Heart left ventricle (tissue), 16 donors: ENCODE measurements at regions not wholly inside any gene's neighbourhood (a gene's known extent, or its start where the extent isn't known, plus 50 kb on each side); places are given as distances from the start of the nearest gene placed in this dataset.

ENCODE experiments used
- ATAC-seq, 4 donors: fragments of 200-7000 bp; cut with Tn5 transposase; one replicate each; pipeline ENCODE4 v1.9.1; 2020 to 2022; ENCODE audit warnings: moderate library complexity in 4 of 4, mild to moderate bottlenecking in 3 of 4, moderate number of reproducible peaks in 1 of 4
- DNase-seq, 5 donors: peaks; one replicate each; pipeline ENCODE4 v3.0.0-alpha.2; 2020
- H3K27ac ChIP-seq, 12 donors: fragments of 200-600 bp; sonication (generic) in 4 of 12; one replicate each; pipeline versions ENCODE4 v1.5.0 to v1.8.0; 2016 to 2022; ENCODE audit warnings: mild to moderate bottlenecking in 2 of 12
- H3K27me3 ChIP-seq, 9 donors: fragments of 200-600 bp; sonication (generic) in 2 of 9; one replicate each; pipeline versions ENCODE4 v1.5.1 to v1.8.0; 2016 to 2022; ENCODE audit warnings: mild to moderate bottlenecking in 3 of 9
- H3K36me3 ChIP-seq, 9 donors: fragments of 200-600 bp; sonication (generic) in 2 of 9; one replicate each; pipeline versions ENCODE4 v1.5.0 to v1.8.0; 2018 to 2022; ENCODE audit warnings: mild to moderate bottlenecking in 2 of 9
- H3K4me1 ChIP-seq, 12 donors: fragments of 200-600 bp; sonication (generic) in 4 of 12; one replicate each; pipeline versions ENCODE4 v1.5.0 to v1.8.0; 2016 to 2022; ENCODE audit warnings: mild to moderate bottlenecking in 3 of 12
- H3K4me3 ChIP-seq, 12 donors: fragments of 200-600 bp; sonication (generic) in 4 of 12; one replicate each; pipeline versions ENCODE4 v1.5.0 to v1.8.0; 2017 to 2022; ENCODE audit warnings: mild to moderate bottlenecking in 9 of 12, moderate library complexity in 4 of 12
- H3K9me3 ChIP-seq, 12 donors: fragments of 200-600 bp; sonication (generic) in 4 of 12; one replicate each; pipeline versions ENCODE4 v1.5.0 to v1.8.0; 2016 to 2022; ENCODE audit warnings: mild to moderate bottlenecking in 1 of 12
- CTCF ChIP-seq, 12 donors: fragments of 200-600 bp; sonication (generic) in 4 of 12; IDR thresholded peaks; one replicate each; pipeline versions ENCODE4 v1.5.0 to v1.8.0; 2018 to 2022; ENCODE audit warnings: antibody characterized with exemption in 12 of 12, mild to moderate bottlenecking in 5 of 12
- POLR2A ChIP-seq, 2 donors: fragments of 450-650 bp; IDR thresholded peaks; one replicate each; pipeline ENCODE4 v1.6.1; 2017; ENCODE audit warnings: antibody characterized with exemption in 2 of 2, mild to moderate bottlenecking in 2 of 2, moderate library complexity in 2 of 2
- WGBS, 4 donors: extraction: QIAGEN DNeasy Blood & Tissue Kit in 2 of 4; methylation state at CpG; one replicate each; pipeline versions ENCODE4 v1.1.5 to v1.1.7; 2013 to 2018; 5-methylcytosine and 5-hydroxymethylcytosine counted together
- intact Hi-C, 10 donors: fragments of 100-400 bp; cut with DNase I; formaldehyde crosslinking; loops; one replicate each; pipeline versions ENCODE4 v1.11.1 to v1.14.2; 2022
- donor health status: ischemic (EF 13 %, LVEDD 7.1; RV severe dilation, severe dysfunction).
- donor health status: healthy with polysubstance abuse.
- donor health status: DM: no; HTN: yes; CAD: no.
- donor health status: DM: no; HTN: no; CAD: no.
- donor health status: ischemic (EF 25% LVEDD 6.9; RV normal size, moderate dysfunction).
- donor health status: ischemic (EF 25% LVEDD 5.7; RV mildly dilated, moderate dysfunction).
- donor health status: healthy.
- donor health status: DM: yes; HTN: yes; CAD: no.
- donor health status: ischemic (EF 35%, LVEDD 5.7; RV mildly dilated, moderate dysfunction).
- donor health status: nonischemic (EF 11% LVEDD 7.7; RV severe dilation, severe dysfunction).
- donor health status: DM: yes; HTN: yes; CAD: no.
- donor health status: PGD.
- donor health status: ischemic (EF 29% LVEDD 5.4; RV normal size, mild dysfunction).
- donor health status: nonischemic (EF 23%, LVEDD 6.1; RV moderate dilation, normal function).

GRCh38 chr10:131575877-131576276 is 264.4 kb upstream of the TCERG1L start:
- DNase-seq (no peak), ATAC-seq (no peak)
- Histone ChIP-seq H3K4me1 (no peaks in the 10 kb centered on the region), H3K27me3 (peaks cover 0 to 5% (median 0%) of the 10 kb centered on the region in 9 donors), H3K9me3 (no peaks in the 10 kb centered on the region), H3K36me3 (no peaks in the 10 kb centered on the region), H3K4me3 (no peak overlapping the region), H3K27ac (no peak overlapping the region)
- 84 to 92% (median 88%) methylated on average over 4 of the region's 4 CpGs for WGBS, 4 donors
- TF ChIP-seq CTCF (IDR thresholded peaks at IDR 0.05), result no peak
- TF ChIP-seq POLR2A (IDR thresholded peaks at IDR 0.05), result no peak
- intact Hi-C loops, result loop anchor here in 1 of 10 donors (10.0 kb wide), 1 partner anchor 691 kb away; no protein-coding TSS in a partner anchor

- 71 to 84% (median 79%) methylated on average over 19 to 25 of the region's 25 CpGs for WGBS, 4 donors
- DNase-seq, result no peak
- ATAC-seq, result no peak
- intact Hi-C loops, result loop anchor here in 1 of 10 donors (10.0 kb wide), 1 partner anchor 692 kb away; no protein-coding TSS in a partner anchor
- peaks cover 0 to 5% (median 0%) of the 10 kb centered on the region in 9 donors for H3K27me3 ChIP-seq
- no peak overlapping the region for H3K4me3 ChIP-seq
- H3K4me1 ChIP-seq, result no peaks in the 10 kb centered on the region
- H3K27ac ChIP-seq, result no peak overlapping the region
- TF ChIP-seq CTCF (IDR thresholded peaks at IDR 0.05), result no peak
- TF ChIP-seq POLR2A (IDR thresholded peaks at IDR 0.05), result no peak
- H3K36me3 ChIP-seq, result no peaks in the 10 kb centered on the region
- no peaks in the 10 kb centered on the region for H3K9me3 ChIP-seq
Observed at GRCh38 chr10:131576341-131577177, 265.0 kb upstream of the TCERG1L start.

GRCh38 chr10:131577178-131577555 is 265.6 kb upstream of the TCERG1L start:
- Histone ChIP-seq H3K27me3 (peaks cover 0 to 5% (median 0%) of the 10 kb centered on the region in 9 donors), H3K9me3 (no peaks in the 10 kb centered on the region), H3K4me1 (no peaks in the 10 kb centered on the region), H3K36me3 (no peaks in the 10 kb centered on the region), H3K4me3 (no peak overlapping the region), H3K27ac (no peak overlapping the region)
- TF ChIP-seq CTCF (IDR thresholded peaks at IDR 0.05), result no peak
- no peak for TF ChIP-seq POLR2A (IDR thresholded peaks at IDR 0.05)
- intact Hi-C loops, result loop anchor here in 1 of 10 donors (10.0 kb wide), 1 partner anchor 692 kb away; no protein-coding TSS in a partner anchor
- 57 to 67% (median 62%) methylated on average over 9 of the region's 9 CpGs for WGBS, 4 donors
- DNase-seq, result no peak
- no peak for ATAC-seq

DNA sequence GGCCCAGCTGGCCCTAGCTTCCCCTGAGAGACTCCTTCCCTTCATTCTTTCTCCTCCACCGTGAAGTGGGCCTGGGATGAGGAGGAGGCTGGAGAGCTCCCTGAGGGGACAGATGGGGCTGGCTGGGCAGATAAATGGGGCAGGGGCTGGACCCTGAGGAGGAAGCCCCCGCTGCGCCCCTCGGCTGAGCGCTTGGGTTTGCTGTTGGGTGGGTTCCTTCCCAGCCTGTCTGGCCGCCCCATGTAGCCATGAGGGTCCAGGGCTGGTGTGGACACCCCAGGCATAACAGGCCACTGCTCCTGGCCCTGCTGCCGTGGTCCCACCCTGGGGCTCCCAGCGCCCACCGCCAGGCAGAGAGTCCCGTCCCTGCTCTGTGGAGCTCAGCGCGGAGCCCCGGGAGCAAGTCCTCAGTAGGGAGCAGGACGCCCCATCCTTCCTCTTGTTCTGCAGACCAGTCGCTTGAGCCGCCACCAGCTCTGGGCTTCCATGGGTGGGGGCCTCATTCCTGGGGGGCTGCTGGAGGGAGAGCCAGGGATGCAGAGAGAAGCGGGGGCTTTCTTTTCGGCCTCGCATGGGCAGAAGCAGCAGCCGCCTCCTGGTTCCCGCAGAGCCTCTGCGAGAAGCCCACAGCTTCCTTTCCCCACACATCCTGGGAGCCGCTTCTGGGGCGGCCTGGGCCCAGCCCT is 266.4 kb upstream of the TCERG1L start:
- TF ChIP-seq CTCF (IDR thresholded peaks at IDR 0.05), result no peak
- TF ChIP-seq POLR2A (IDR thresholded peaks at IDR 0.05), result no peak
- no peak for ATAC-seq
- no peaks in the 10 kb centered on the region for H3K36me3 ChIP-seq
- no peak overlapping the region for H3K4me3 ChIP-seq
- H3K9me3 ChIP-seq, result no peaks in the 10 kb centered on the region
- WGBS, 4 donors, result 84 to 94% (median 88%) methylated on average over 17 to 24 of the region's 24 CpGs
- DNase-seq, result no peak
- intact Hi-C loops, result loop anchor here in 1 of 10 donors (10.0 kb wide), 1 partner anchor 693 kb away; no protein-coding TSS in a partner anchor
- H3K27me3 ChIP-seq, result peaks cover 0 to 5% (median 0%) of the 10 kb centered on the region in 9 donors
- H3K27ac ChIP-seq, result no peak overlapping the region
- no peaks in the 10 kb centered on the region for H3K4me1 ChIP-seq
